PC-3 (cell line): ENCODE measurements at regions not wholly inside any gene's neighbourhood (a gene's known extent, or its start where the extent isn't known, plus 50 kb on each side); places are given as distances from the start of the nearest gene placed in this dataset.

Source experiments
- ATAC-seq: fragments of 200-7000 bp; cut with Tn5 transposase; 2 replicates; pipeline ENCODE4 v1.9.1; 2020; ENCODE audit warnings: mild to moderate bottlenecking, moderate library complexity
- BruUV-seq: library from RNA; stranded (reverse); fragments of 400-500 nt; replicated peaks from 2 replicates; lab custom pipeline; 2021; lab: Mats Ljungman, UMichigan
- CTCF ChIA-PET: fragments of 300-600 bp; sonication (Branson Sonifier 250); formaldehyde crosslinking; loops from one replicate; lab custom pipeline; 2022; ENCODE audit warnings: antibody characterized with exemption; lab: Charles Lee
- POLR2A ChIA-PET: fragments of 300-600 bp; sonication (Branson Sonifier 250); formaldehyde crosslinking; loops from one replicate; lab custom pipeline; 2022; ENCODE audit warnings: antibody characterized with exemption; ENCODE audit not compliant: unreplicated experiment; lab: Charles Lee
- DNase-seq: peaks from one replicate; pipeline ENCODE4 v3.0.0-alpha.2; 2015
- H2AFZ ChIP-seq: fragments of 300-600 bp; sonication (generic); 2 replicates; pipeline ENCODE4 v1.6.0; 2016; ENCODE audit warnings: antibody characterized with exemption, low read length
- H3F3A ChIP-seq: fragments of 300-600 bp; sonication (generic); one replicate; pipeline ENCODE4 v1.6.0; 2017; ENCODE audit warnings: antibody characterized with exemption, low read length, control low read depth, mild to moderate bottlenecking; ENCODE audit not compliant: unreplicated experiment
- H3K27ac ChIP-seq: fragments of 300-600 bp; sonication (generic); 2 replicates; pipeline ENCODE4 v1.5.1; 2016; ENCODE audit warnings: mild to moderate bottlenecking, low read length
- H3K27me3 ChIP-seq: fragments of 300-600 bp; sonication (generic); 2 replicates; pipeline ENCODE4 v1.6.1; 2016; ENCODE audit warnings: low read length, mixed read lengths
- H3K36me3 ChIP-seq: fragments of 300-600 bp; sonication (generic); 2 replicates; pipeline ENCODE4 v1.6.1; 2016; ENCODE audit warnings: low read depth, mixed run types, low read length, mixed read lengths
- H3K4me1 ChIP-seq: fragments of 300-600 bp; sonication (generic); 2 replicates; pipeline ENCODE4 v1.5.1; 2016; ENCODE audit warnings: low read length; ENCODE audit not compliant: insufficient read depth
- H3K4me2 ChIP-seq: fragments of 300-600 bp; sonication (generic); 2 replicates; pipeline ENCODE4 v1.6.0; 2016; ENCODE audit warnings: low read length
- H3K4me3 ChIP-seq: fragments of 300-600 bp; sonication (generic); 2 replicates; pipeline ENCODE4 v1.5.1; 2016; ENCODE audit warnings: mild to moderate bottlenecking, low read length, mixed read lengths
- H3K79me2 ChIP-seq: fragments of 300-600 bp; sonication (generic); 2 replicates; pipeline ENCODE4 v1.6.1; 2017; ENCODE audit warnings: low read length, mixed read lengths
- H3K9ac ChIP-seq: fragments of 300-600 bp; sonication (generic); 2 replicates; pipeline ENCODE4 v1.6.0; 2016; ENCODE audit warnings: mild to moderate bottlenecking, low read length
- H3K9me2 ChIP-seq: fragments of 300-600 bp; sonication (generic); replicated peaks from 2 replicates; pipeline ENCODE4 v1.6.1; 2016; ENCODE audit warnings: mixed run types, low read length, mixed read lengths
- H3K9me3 ChIP-seq: fragments of 300-600 bp; sonication (generic); 2 replicates; pipeline ENCODE4 v1.6.1; 2016; ENCODE audit warnings: low read length, mixed read lengths
- H4K20me1 ChIP-seq: fragments of 300-600 bp; sonication (generic); 2 replicates; pipeline ENCODE4 v1.6.1; 2016; ENCODE audit warnings: low read length, mixed read lengths
- CTCF ChIP-seq: fragments of 300-600 bp; sonication (generic); conservative IDR thresholded peaks from 2 replicates; pipeline ENCODE4 v1.5.1; 2017; ENCODE audit warnings: antibody characterized with exemption, low read depth, mild to moderate bottlenecking, low read length
- EZH2 ChIP-seq: fragments of 300-600 bp; sonication (generic); IDR thresholded peaks from one replicate; pipeline ENCODE4 v1.6.1; 2017; ENCODE audit warnings: antibody characterized with exemption, mild to moderate bottlenecking, low read length; ENCODE audit not compliant: unreplicated experiment
- EZH2phosphoT487 ChIP-seq: fragments of 300-600 bp; sonication (generic); IDR thresholded peaks from 2 replicates; pipeline ENCODE4 v1.6.1; 2018; ENCODE audit warnings: mild to moderate bottlenecking, antibody characterized with exemption, low read length, borderline replicate concordance
- intact Hi-C: fragments of 100-400 bp; cut with micrococcal nuclease; formaldehyde crosslinking; loops from 2 replicates; pipeline ENCODE4 v1.9.0; 2023

DNA sequence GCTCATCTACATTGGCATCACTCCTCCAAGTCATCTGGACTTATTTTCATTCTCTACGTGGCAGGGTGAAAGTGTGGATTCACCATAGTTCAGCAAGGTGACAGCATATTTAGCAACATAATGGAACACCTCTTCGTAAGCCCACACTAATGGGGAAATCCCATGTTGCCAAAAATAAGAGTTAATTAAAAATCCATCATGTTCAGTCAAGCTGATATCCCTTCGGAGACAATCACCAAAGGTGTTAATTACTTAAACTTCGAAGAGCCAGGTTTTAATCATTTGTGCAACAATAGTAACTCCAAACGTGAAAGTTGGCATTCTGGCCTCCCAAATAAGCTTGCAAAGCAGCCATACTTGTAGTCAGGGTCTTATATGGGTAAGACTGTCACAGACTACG is 242.9 kb downstream of the NSG2 start:
- POLR2A ChIA-PET: no interaction called here
- no peak overlapping the region for H3K9ac ChIP-seq
- H2AFZ ChIP-seq: no peak overlapping the region
- no TSS peak for BruUV-seq
- H3K27ac ChIP-seq: no peak overlapping the region
- no peaks in the 10 kb centered on the region for H3K36me3 ChIP-seq
- no peak overlapping the region for H3K4me2 ChIP-seq
- CTCF ChIA-PET: no interaction called here
- intact Hi-C loops: no loop called here
- no peaks in the 10 kb centered on the region for H3F3A ChIP-seq
- no peak for ATAC-seq
- H3K4me1 ChIP-seq: no peaks in the 10 kb centered on the region
- H3K27me3 ChIP-seq: peaks cover 63% of the 10 kb centered on the region
- no peak for DNase-seq
- H4K20me1 ChIP-seq: no peaks in the 10 kb centered on the region
- no peaks in the 10 kb centered on the region for H3K9me3 ChIP-seq
- TF ChIP-seq EZH2phosphoT487 (no peak), CTCF (no peak), EZH2 (no peak)
- no peak overlapping the region for H3K4me3 ChIP-seq
- H3K9me2 ChIP-seq: no peaks in the 10 kb centered on the region
- no peaks in the 10 kb centered on the region for H3K79me2 ChIP-seq

GRCh38 chr5:174291162-174291561 is 245.7 kb downstream of the NSG2 start:
- no TSS peak for BruUV-seq
- ChIA-PET POLR2A (no interaction called here), CTCF (no interaction called here)
- no peaks in the 10 kb centered on the region for H3K36me3 ChIP-seq
- no peak overlapping the region for H3K9ac ChIP-seq
- H2AFZ ChIP-seq: no peak overlapping the region
- TF ChIP-seq EZH2phosphoT487 (no peak), EZH2 (no peak), CTCF (no peak)
- H4K20me1 ChIP-seq: no peaks in the 10 kb centered on the region
- intact Hi-C loops: no loop called here
- no peak overlapping the region for H3K4me2 ChIP-seq
- H3K27me3 ChIP-seq: peaks cover 55% of the 10 kb centered on the region
- no peak overlapping the region for H3K27ac ChIP-seq
- no peaks in the 10 kb centered on the region for H3K4me1 ChIP-seq
- no peaks in the 10 kb centered on the region for H3K9me2 ChIP-seq
- DNase-seq (no peak), ATAC-seq (no peak)
- no peaks in the 10 kb centered on the region for H3K9me3 ChIP-seq
- no peaks in the 10 kb centered on the region for H3F3A ChIP-seq
- H3K79me2 ChIP-seq: no peaks in the 10 kb centered on the region
- H3K4me3 ChIP-seq: no peak overlapping the region

DNA sequence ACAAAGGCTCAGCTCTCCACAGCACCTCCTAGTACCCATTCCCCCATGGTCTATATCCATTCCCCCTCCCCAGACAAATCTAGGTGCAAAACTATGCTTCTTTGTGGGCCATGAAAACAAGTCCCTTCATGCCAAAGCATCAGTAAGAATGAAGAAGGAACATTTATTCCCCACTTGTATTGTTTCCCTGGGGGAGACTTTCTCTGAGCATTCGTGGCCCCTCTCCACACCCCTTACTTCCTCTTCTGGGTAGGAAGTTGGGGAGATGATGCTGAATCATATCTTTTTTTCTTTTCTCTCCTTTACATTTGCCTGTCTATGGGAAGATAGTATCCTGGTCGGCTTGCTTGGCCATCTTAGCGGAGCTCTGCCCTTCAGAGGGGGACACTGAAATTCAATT is 246.8 kb downstream of the NSG2 start:
- TF ChIP-seq EZH2phosphoT487: no peak
- TF ChIP-seq EZH2: no peak
- TF ChIP-seq CTCF: no peak
- H3K4me1 ChIP-seq: no peaks in the 10 kb centered on the region
- POLR2A ChIA-PET: no interaction called here
- BruUV-seq: no TSS peak
- H3K9me3 ChIP-seq: no peaks in the 10 kb centered on the region
- no peak overlapping the region for H3K27ac ChIP-seq
- no peaks in the 10 kb centered on the region for H4K20me1 ChIP-seq
- ATAC-seq: no peak
- H3K79me2 ChIP-seq: no peaks in the 10 kb centered on the region
- no peaks in the 10 kb centered on the region for H3F3A ChIP-seq
- H3K9ac ChIP-seq: no peak overlapping the region
- peak; percentile 20 for DNase-seq
- H2AFZ ChIP-seq: peak overlapping the region; percentile 51; the same call in 1 of the 2 replicates
- intact Hi-C loops: no loop called here
- no peaks in the 10 kb centered on the region for H3K9me2 ChIP-seq
- CTCF ChIA-PET: no interaction called here
- peaks cover 49% of the 10 kb centered on the region for H3K27me3 ChIP-seq
- no peaks in the 10 kb centered on the region for H3K36me3 ChIP-seq
- no peak overlapping the region for H3K4me3 ChIP-seq
- H3K4me2 ChIP-seq: no peak overlapping the region
